ENCODE measurements at regions not wholly inside any gene's neighbourhood (a gene's known extent, or its start where the extent isn't known, plus 50 kb on each side); places are given as distances from the start of the nearest gene placed in this dataset.

GRCh38 chr3:170670504-170670903 is 84.6 kb upstream of the SLC7A14 start:
- TF ChIP-seq FOXP2 (optimal IDR thresholded peaks at IDR 0.05; ENCODE audit: borderline replicate concordance, extremely low read depth, extremely low read length, insufficient read depth) (no peak), POLR2AphosphoS5 (IDR thresholded peaks at IDR 0.05; ENCODE audit: low read depth, low read length) (no peak), TAF1 (IDR thresholded peaks at IDR 0.05; ENCODE audit: borderline replicate concordance, insufficient read depth, low read length) (no peak), SIN3A (IDR thresholded peaks at IDR 0.05; ENCODE audit: borderline replicate concordance, insufficient read depth, low read length) (no peak), REST (IDR thresholded peaks at IDR 0.05; ENCODE audit: insufficient read depth in 1 of 2, low read depth in 2 of 2, low read length in 2 of 2) (no peak)

GRCh38 chr3:170660139-170660538 is 74.3 kb upstream of the SLC7A14 start:
- TF ChIP-seq TAF1 (IDR thresholded peaks at IDR 0.05; ENCODE audit: borderline replicate concordance, insufficient read depth, low read length), result no peak
- TF ChIP-seq SIN3A (IDR thresholded peaks at IDR 0.05; ENCODE audit: borderline replicate concordance, insufficient read depth, low read length), result no peak
- no peak for TF ChIP-seq POLR2AphosphoS5 (IDR thresholded peaks at IDR 0.05; ENCODE audit: low read depth, low read length)
- TF ChIP-seq REST (IDR thresholded peaks at IDR 0.05; ENCODE audit: insufficient read depth in 1 of 2, low read depth in 2 of 2, low read length in 2 of 2), result no peak
- no peak for TF ChIP-seq FOXP2 (optimal IDR thresholded peaks at IDR 0.05; ENCODE audit: borderline replicate concordance, extremely low read depth, extremely low read length, insufficient read depth)

- TF ChIP-seq TAF1 (IDR thresholded peaks at IDR 0.05; ENCODE audit: borderline replicate concordance, insufficient read depth, low read length), result no peak
Observed at GRCh38 chr3:170657312-170657711, 71.4 kb upstream of the SLC7A14 start.

- TF ChIP-seq REST (IDR thresholded peaks at IDR 0.05; ENCODE audit: insufficient read depth in 1 of 2, low read depth in 2 of 2, low read length in 2 of 2), result no peak
- TF ChIP-seq POLR2AphosphoS5 (IDR thresholded peaks at IDR 0.05; ENCODE audit: low read depth, low read length), result no peak
- no peak for TF ChIP-seq TAF1 (IDR thresholded peaks at IDR 0.05; ENCODE audit: borderline replicate concordance, insufficient read depth, low read length)
- no peak for TF ChIP-seq FOXP2 (optimal IDR thresholded peaks at IDR 0.05; ENCODE audit: borderline replicate concordance, extremely low read depth, extremely low read length, insufficient read depth)
- TF ChIP-seq SIN3A (IDR thresholded peaks at IDR 0.05; ENCODE audit: borderline replicate concordance, insufficient read depth, low read length), result no peak
Observed at GRCh38 chr3:170656284-170656683, 70.4 kb upstream of the SLC7A14 start.

- TF ChIP-seq REST (IDR thresholded peaks at IDR 0.05; ENCODE audit: insufficient read depth in 1 of 2, low read depth in 2 of 2, low read length in 2 of 2), result no peak
- no peak for TF ChIP-seq POLR2AphosphoS5 (IDR thresholded peaks at IDR 0.05; ENCODE audit: low read depth, low read length)
- TF ChIP-seq FOXP2 (optimal IDR thresholded peaks at IDR 0.05; ENCODE audit: borderline replicate concordance, extremely low read depth, extremely low read length, insufficient read depth), result no peak
- TF ChIP-seq SIN3A (IDR thresholded peaks at IDR 0.05; ENCODE audit: borderline replicate concordance, insufficient read depth, low read length), result no peak
- TF ChIP-seq TAF1 (IDR thresholded peaks at IDR 0.05; ENCODE audit: borderline replicate concordance, insufficient read depth, low read length), result no peak
Observed at GRCh38 chr3:170653801-170654200, 67.9 kb upstream of the SLC7A14 start.

All from PFSK-1 (cell line).